ENCODE measurements at regions not wholly inside any gene's neighbourhood (a gene's known extent, or its start where the extent isn't known, plus 50 kb on each side); places are given as distances from the start of the nearest gene placed in this dataset.
"Not testable (repeated sequence)": the region's sequence is repeated elsewhere in the genome, so short reads cannot be mapped to it uniquely, and the experiment has no call there.

DNA sequence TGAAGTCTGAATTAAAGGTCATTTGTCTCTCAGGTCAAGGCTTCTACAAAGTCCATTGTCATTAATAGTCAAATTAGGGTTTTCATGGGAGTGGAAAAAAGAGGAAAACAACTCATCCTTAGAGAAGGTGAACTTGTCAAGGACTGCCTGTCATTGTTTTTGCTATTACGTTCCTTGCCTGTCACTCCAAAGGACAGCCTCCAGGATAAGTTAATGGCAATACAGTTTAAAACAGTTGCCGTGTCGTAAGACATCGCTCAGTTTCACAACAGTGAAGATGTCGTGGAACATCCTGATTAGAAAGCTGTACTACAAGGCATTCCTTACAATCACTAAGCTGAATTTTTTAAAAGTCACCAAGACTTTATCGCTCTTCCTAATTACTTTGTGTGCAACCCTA, 466.8 kb upstream of the SMIM31 start:
- DNase-seq (ENCODE audit: low spot score) (no peak), ATAC-seq (no peak)

DNA sequence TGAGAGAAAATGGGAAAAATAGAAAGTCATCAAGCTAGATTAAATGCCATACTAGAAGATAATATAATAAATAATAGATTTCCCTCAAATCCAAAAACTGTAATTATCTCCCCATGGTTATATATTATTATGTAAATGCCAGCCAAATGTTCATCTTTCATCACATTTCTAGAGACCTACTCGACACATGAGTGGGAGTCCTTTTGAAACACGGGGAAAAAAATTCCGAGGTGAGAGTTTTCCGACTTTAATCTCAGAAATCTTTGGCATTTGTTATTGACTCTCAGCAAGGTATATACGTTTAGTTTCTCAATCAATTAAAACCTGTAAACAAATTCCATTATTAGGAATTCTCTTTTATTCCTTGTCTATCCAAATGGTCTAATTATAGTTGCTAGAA, 465.4 kb upstream of the SMIM31 start:
- no peak for ATAC-seq
- DNase-seq (ENCODE audit: low spot score): no peak

DNA sequence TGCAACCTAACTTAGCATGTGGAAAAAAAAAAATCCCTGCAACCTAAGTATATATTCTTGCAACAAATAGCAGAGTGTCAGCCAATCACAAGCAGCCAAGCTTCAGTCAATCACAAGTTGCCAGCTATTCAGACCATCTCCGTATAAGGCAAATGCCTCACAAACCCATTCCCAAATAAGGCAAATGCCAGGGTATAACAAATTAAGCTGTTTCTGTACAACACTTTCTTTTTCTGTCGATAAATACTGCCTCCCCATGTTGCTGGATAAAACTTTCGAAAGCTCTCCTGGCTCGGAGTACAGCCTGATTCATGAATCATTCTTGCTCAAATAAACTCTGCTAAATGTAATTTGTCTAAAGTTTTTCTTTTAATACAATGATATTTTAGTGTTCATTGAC, 460.7 kb upstream of the SMIM31 start:
- DNase-seq (ENCODE audit: low spot score) (no peak), ATAC-seq (no peak)

DNA sequence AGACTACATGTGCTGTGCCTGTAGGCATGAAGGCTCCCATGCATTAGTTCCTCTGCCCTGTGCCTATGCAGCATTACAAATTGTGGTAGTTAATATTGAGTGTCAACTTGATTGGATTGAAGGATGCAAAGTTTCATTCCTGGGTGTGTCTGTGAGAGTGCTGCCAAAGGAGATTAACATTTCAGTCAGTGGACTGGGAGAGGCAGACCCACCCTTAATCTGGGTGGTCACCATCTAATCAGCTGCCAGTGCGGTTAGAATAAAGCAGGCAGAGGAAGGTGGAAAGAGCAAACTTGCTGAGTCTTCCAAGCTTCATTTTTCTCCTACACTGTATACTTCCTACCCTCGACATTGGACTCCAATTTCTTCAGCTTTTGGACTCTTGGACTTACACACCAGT, 460.2 kb upstream of the SMIM31 start:
- ATAC-seq (no peak), DNase-seq (ENCODE audit: low spot score) (no peak)

DNA sequence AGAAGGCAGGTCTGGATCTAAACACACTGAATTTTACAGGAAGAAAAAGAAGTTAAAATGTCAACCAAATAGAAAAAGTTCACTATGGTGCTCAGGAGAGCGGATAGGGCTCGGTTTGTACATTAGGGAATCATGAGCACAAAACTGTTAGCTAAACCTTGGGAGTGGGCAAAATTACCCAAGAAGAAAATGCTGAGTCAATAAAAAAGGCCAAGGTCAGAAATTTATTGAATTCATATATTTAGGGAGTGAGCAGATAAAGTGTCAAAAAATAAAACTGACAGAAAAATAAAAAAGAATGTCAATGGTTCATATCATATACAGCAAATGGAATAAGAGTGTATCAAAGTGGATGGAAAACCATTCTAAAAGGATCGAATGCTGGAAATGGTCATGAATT, 452.5 kb upstream of the SMIM31 start:
- ATAC-seq (no peak), DNase-seq (ENCODE audit: low spot score) (no peak)

DNA sequence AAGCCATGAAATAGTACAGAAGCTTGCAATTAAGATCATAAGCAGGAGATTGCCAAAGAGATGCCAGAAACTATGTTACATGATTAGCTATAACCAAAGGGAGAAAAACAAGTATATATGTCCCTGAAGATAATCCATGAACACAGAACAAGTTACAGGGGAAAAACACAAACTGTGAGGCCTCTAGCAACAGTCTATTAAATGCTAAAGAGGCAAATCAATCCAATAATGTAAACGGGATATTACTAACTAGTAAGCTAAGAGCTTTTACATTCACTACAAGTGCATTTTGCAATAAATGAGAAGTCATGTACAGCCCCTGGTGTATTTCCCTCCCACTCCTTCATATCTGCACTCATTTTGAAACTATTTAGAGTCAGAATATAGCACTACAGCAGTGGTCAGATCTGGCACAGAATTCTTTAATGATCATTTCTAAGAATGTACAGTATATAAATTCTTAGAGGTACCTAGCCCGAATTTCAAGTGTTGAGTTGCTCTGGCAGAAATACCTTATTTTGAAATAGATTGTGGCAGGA, 449.8 kb upstream of the SMIM31 start:
- ATAC-seq (no peak), DNase-seq (ENCODE audit: low spot score) (no peak)

DNA sequence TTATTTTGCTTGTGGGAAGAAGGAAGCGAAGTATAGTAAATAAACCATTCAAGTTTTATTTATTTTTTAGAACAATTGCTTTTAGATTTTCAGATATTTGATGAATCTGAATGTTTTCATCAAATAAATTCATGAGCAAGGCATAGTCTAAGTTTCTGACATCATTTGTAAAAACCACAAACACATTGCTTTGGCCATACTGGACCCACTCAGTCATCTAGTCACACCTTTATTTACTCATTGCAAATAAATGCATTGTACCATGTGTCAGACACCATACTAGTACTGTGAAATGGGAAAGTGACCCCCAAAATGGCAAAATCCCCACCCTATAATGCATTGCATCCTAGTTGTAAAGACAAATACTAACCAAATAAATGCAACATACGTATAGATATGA, 449.1 kb upstream of the SMIM31 start:
- ATAC-seq (no peak), DNase-seq (ENCODE audit: low spot score) (no peak)

DNA sequence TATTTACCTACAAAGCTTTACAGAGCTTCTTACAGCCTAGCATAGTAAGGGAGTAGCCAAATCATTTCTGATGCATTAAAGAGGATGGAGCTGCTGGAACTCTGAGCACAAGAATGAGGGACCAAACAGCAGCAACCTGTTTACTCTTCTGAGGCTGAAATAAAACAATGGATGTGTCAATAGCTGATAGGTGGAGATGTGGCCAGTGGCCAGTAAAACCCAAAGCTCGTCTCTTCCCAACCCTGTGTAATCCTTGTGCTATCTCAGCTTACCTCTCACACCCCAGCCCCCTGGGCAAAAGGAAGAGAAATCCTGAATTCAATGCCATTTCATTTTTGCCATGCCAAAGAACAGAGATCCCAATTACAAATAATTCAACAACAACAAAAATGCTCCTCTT, 446.7 kb upstream of the SMIM31 start:
- DNase-seq (ENCODE audit: low spot score) (no peak), ATAC-seq (no peak)

DNA sequence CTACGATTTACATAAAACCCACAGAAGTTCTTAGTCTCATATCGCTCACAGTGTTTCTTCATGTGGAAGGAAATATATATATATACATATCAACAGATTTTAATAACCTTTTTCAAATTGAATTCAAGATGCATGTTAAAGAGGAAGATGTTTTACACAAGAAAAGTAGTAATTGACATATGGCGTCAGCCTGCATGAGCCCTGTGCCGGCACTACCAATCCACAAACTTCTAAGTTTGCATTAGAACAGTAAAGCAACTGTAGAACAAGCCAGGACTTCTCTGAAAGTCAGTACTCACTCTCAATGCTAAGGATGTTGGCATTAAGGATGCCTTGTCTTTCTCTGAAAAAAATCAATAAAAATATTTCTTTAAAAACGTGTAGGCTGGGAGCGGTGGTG, 441.3 kb upstream of the SMIM31 start:
- DNase-seq (ENCODE audit: low spot score): no peak
- ATAC-seq: no peak

DNA sequence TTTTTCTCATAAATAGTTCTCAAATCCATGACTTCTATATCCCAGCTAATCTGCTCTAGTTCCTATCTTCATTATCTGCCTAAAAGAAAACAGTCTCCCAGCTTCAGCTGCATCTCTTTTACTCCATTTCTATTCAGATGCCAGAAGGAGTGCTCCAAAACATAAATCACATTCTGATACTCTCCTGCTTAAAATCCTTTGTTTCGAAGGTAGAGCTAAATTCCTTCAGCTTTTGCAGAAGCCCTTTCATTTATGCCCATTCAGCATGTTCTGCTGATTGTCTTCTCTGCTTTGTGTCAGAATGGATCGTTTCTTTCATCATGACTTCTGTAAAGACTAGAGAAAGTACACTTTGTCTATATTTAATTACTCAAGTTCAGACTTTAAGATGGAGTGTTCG, 440.1 kb upstream of the SMIM31 start:
- ATAC-seq (no peak), DNase-seq (ENCODE audit: low spot score) (no peak)

DNA sequence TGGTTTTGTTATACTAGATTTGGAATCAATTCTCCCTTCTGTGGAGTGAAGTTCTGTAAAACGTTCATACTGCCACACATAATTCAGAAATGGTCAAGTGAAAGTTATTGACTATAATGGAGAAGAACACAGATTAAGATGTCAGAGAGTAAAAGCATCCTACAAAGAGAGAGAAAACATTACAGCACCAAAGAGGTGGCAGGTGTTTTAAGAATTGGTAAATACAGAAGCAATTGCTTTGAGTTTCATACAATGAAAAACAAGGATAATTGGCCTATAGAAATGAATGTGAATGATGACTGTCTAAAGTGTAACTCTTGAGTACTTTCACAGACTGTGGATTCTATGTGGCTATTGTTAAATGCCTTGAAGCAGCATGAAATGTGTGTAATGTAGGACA, 435.6 kb upstream of the SMIM31 start:
- DNase-seq (ENCODE audit: low spot score) (no peak), ATAC-seq (no peak)

DNA sequence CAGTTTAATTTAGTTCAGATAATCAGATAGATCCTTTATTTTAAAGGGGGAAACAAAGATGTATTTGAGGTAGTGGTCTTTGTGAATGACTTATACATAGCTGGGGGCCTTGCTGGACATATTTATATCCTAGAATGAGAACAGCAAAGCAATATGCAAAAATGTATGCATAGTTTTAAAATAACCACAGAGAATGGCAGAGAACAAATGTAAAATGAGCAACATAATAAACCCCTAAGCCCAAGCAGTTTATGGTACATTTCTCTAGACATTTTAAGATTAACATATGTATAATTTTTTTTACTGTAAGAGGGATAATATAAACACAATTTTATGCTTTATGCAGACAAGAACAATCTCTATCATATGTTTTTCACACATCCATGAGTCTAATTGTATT, 434.2 kb upstream of the SMIM31 start:
- DNase-seq (ENCODE audit: low spot score): no peak
- ATAC-seq: no peak

DNA sequence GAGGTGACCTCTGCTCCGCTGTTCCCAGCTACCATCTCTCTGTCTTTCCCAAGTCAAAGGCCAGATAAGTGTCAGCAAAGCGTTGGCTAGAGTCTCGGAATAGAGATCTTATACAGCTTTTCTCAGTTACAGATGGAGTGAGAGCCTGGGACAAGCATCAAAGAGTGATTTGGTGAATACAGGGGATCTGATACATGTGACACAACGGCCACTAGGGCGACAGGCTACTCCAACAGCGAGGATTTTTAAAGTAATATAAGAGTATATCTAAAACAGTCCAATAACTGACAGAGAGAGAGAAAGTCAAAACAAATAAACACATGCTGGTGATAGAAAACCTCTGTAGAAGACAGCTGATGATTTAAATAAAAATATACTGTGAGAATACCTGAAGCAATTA, 433.1 kb upstream of the SMIM31 start:
- ATAC-seq (no peak), DNase-seq (ENCODE audit: low spot score) (no peak)

DNA sequence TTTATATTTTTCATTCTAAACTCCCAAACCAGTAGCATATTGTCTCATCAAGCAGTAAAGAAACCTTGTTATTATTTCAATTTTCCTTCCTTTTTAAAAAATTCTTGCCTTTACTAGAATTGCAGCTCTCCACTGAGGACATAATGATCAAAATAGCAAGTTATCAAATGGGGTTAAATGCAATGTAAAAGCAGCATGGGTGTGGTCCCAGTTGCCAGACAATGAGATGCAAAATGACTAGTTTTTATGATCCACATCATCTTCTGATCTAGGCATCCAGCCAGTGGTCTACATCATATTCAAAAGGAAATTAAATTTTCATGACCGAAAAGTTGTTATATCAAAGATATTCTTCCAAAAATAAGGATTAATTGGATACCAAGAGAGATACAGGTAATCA, 427.9 kb upstream of the SMIM31 start:
- DNase-seq (ENCODE audit: low spot score) (no peak), ATAC-seq (no peak)

DNA sequence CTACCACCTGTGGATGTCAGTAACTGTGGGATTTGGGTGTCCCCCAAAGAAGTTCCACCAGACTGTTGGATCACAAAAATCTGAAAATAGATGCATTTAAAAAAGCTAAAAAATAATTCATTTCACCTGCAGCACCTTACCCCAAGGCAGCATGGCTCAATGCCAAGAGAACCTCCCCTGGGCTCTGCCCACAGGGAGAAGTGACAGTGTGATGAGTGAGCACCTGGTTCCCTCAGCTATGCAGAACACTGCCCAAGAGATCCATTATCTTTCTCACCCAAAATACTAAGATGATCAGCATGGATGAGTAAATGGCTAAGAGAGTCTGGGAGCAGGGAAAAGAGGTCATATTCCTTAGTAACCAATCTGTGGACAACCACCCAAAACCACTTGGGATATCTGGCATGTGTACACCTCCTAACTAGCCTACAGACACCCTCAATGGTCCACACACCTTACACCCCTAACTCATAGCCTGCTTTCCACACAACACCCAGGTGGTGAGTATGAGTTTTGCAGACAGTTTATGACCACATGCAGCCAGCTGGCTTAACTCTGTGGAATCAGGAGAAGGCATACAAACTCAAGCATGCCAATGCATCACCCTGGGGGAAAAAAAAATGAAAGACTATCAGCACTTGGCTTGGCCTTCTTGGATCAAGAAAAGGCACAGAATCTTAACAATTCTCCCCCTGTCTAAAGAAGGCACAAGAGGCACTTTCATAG, 416.5 kb upstream of the SMIM31 start:
- ATAC-seq: no peak
- no peak for DNase-seq (ENCODE audit: low spot score)

DNA sequence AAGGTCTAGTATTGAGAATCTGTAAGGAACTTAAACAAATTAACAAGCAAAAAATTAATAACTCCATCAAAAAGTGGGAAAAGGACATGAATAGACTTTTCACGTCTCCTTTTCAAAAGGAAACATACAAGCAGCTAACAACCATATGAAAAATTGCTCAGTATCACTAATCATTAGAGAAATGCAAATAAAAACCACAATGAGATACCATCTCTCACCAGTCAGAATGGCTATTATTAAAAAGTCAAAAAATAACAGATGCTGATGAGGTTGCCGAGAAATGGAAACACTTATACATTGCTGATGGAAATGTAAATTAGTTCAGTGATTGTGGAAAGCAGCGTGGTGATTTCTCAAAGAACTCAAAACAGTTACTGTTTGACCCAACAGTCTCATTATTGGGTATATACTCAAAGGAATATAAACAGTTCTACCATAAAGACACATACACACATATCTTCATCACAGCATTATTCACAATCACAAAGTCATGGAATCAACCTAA, 410.4 kb upstream of the SMIM31 start:
- ATAC-seq: no peak
- DNase-seq (ENCODE audit: low spot score): no peak

DNA sequence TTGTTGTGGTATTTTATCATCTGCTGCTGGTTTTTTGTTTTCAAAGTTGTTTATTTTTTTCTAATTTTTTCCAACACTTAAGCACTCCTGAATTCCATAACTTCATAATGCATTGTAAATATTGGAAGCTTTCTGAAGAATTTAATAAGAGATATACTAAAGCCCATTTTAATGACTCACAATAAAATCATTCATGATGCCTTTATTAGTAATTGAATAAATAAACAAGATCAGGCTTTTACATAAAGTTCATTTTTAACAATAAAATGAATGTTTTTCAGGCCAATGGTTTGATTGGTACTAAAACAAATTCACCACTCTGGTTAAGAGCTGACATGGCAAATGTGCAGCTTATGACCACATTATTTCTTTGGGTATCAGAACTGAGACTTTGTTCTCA, 408.2 kb upstream of the SMIM31 start:
- DNase-seq (ENCODE audit: low spot score) (no peak), ATAC-seq (no peak)

DNA sequence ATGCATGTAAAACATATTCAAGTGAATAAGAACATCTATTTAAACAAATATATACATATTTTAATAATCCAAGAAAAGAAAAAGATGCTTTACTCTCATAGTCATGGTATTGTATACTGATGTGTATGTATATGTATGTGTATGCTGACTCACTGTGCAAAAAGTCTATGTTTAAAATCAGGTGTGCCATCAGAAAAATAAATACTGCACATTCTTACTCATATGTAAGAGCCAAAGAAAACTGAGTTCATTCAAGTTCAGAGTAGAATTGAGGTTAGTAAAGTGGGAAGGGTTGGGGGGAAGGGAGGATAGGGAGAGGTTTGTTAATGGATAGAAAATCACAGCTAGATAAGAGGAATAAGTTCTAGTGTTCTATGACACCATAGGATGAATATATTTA, 403.9 kb upstream of the SMIM31 start:
- no peak for DNase-seq (ENCODE audit: low spot score)
- no peak for ATAC-seq

DNA sequence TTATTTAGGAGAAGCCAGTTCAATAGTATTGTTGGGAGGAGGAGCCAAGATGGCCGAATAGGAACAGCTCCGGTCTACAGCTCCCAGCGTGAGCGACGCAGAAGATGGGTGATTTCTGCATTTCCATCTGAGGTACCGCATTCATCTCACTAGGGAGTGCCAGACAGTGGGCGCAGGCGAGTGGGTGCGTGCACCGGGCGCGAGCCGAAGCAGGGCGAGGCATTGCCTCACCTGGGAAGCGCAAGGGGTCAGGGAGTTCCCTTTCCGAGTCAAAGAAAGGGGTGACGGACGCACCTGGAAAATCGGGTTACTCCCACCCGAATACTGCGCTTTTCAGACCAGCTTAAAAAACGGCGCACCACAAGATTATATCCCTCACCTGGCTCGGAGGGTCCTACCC, 403.2 kb upstream of the SMIM31 start:
- not testable (repeated sequence) for ATAC-seq; DNase-seq (ENCODE audit: low spot score)

DNA sequence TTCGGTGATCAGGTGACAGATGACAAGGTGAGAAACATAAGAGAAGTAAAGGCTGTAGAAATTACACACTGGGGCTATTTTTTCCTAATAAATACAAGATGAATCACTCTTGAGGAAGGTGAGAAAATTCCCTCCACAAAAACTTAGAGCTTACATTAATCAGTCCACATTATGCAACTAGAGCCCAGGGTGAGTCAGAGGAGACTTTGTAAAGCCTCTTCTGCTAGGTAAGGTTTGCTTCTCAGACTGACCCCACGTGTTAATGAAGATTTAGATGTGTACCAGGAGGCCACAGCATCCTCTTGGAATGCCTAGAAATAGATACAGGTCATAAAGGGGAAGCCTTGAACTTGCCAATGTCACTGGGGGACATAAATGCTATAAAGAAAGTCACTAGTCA, 396.0 kb upstream of the SMIM31 start:
- DNase-seq (ENCODE audit: low spot score) (no peak), ATAC-seq (no peak)

DNA sequence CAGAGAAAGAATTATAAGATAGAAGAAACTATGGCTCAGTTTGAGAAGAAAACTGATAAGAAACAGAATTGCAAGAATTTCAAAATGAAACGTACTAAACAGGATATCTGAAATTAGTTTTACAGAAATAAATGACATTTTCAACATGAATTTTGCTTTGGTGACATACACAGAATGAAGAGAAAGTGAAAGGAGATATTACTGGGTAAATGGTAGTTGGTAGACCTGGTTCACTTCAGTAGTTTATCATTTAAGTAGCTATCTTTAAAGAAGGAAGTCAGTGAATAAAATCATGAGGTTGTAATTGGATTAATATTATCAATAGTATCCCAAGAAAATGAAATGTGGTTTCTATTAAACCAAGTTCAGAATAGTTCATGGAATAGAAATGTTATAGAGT, 395.5 kb upstream of the SMIM31 start:
- DNase-seq (ENCODE audit: low spot score) (no peak), ATAC-seq (no peak)

DNA sequence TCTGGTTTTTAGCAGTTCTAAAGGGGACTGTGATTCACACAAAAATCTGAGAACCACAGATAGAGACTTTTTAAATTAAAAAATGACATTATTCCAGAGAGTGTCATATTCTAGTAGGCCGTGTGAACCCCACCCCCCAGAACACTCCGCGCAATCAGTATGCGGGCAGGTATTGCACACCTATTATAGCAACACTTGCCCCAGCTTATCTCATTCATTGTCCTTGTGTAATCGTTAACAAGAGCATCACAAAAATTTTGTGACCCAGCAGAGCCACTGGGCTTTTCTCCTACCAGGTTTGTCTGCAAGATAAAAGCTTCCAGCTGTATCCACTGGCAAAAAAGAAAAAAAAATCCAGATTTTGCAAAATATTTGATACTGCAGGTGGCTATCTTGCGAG, 394.1 kb upstream of the SMIM31 start:
- no peak for DNase-seq (ENCODE audit: low spot score)

DNA sequence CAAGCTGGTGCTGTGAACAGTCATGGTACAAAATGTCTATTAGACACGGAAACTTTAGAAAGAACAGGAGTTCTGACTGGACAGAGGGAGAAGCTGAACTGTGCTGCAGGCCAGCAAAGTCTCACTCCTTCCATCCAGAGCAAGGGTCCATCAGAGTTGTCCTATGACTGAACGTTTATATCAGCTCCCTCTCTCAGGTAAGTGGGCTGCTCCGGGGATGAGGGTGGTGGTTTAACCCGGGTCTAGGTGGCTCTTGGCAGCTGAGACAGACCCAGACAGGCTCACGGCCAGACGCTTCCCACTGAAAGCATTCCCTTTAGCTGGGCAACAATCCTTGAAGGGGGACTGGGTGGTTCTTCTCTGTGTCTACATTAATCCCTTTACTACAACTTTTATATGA, 385.0 kb upstream of the SMIM31 start:
- no peak for DNase-seq (ENCODE audit: low spot score)
- ATAC-seq: no peak

More for the DNA sequence above, 394.1 kb upstream of the SMIM31 start:
- no peak for ATAC-seq

Measured in left lobe of liver (tissue), 2 donors.